Astrocyte (in vitro differentiated cells and primary cell): ENCODE measurements at regions not wholly inside any gene's neighbourhood (a gene's known extent, or its start where the extent isn't known, plus 50 kb on each side); places are given as distances from the start of the nearest gene placed in this dataset.
"Not testable (repeated sequence)": the region's sequence is repeated elsewhere in the genome, so short reads cannot be mapped to it uniquely, and the experiment has no call there.

Experiments
- DNase-seq: peaks from one replicate; pipeline ENCODE4 v3.0.0-alpha.2; 2010; ENCODE audit warnings: low read depth
- FAIRE-seq: peaks from 2 replicates; lab custom pipeline; 2011; peaks lifted over from hg19 to GRCh38; lab: Jason Lieb, UNC
- H2AFZ ChIP-seq: 2 replicates; pipeline ENCODE4 v1.6.0; 2012; ENCODE audit warnings: low read depth, low read length, inconsistent platforms
- H3K27ac ChIP-seq: 2 replicates; pipeline ENCODE4 v1.5.1; 2011; ENCODE audit warnings: low read depth, low read length, inconsistent platforms
- H3K27me3 ChIP-seq: 2 replicates; pipeline ENCODE4 v1.6.0; 2011; ENCODE audit warnings: low read length, inconsistent platforms; ENCODE audit not compliant: insufficient read depth
- H3K36me3 ChIP-seq: 2 replicates; pipeline ENCODE4 v1.5.1; 2011; ENCODE audit warnings: low read length, inconsistent platforms; ENCODE audit not compliant: insufficient read depth
- H3K4me1 ChIP-seq: 2 replicates; pipeline ENCODE4 v1.5.1; 2011; ENCODE audit warnings: low read length, inconsistent platforms; ENCODE audit not compliant: insufficient read depth
- H3K4me2 ChIP-seq: 2 replicates; pipeline ENCODE4 v1.6.0; 2012; ENCODE audit warnings: low read length, inconsistent platforms
- H3K4me3 ChIP-seq: 2 replicates; pipeline ENCODE4 v1.5.1; 2011; ENCODE audit warnings: low read depth, mild to moderate bottlenecking, low read length, inconsistent platforms; ENCODE audit not compliant: insufficient read depth
- H3K79me2 ChIP-seq: 2 replicates; pipeline ENCODE4 v1.6.0; 2012; ENCODE audit warnings: mild to moderate bottlenecking, low read length, inconsistent platforms; ENCODE audit not compliant: insufficient read depth
- H3K9ac ChIP-seq: 2 replicates; pipeline ENCODE4 v1.6.0; 2012; ENCODE audit warnings: mild to moderate bottlenecking, low read length, inconsistent platforms
- H3K9me3 ChIP-seq: 2 replicates; pipeline ENCODE4 v1.5.1; 2012; ENCODE audit warnings: low read depth, mild to moderate bottlenecking, low read length, inconsistent platforms; ENCODE audit not compliant: insufficient read depth
- H4K20me1 ChIP-seq: 2 replicates; pipeline ENCODE4 v1.6.0; 2012; ENCODE audit warnings: low read length, inconsistent platforms; ENCODE audit not compliant: insufficient read depth
- H3K27ac Mint-ChIP-seq: one replicate; pipeline ENCODE4 v1.8.0; 2021; ENCODE audit warnings: mild to moderate bottlenecking, mixed read lengths; ENCODE audit not compliant: unreplicated experiment
- H3K27me3 Mint-ChIP-seq: one replicate; pipeline ENCODE4 v1.8.0; 2021; ENCODE audit warnings: low read depth, mixed read lengths; ENCODE audit not compliant: unreplicated experiment
- H3K36me3 Mint-ChIP-seq: one replicate; pipeline ENCODE4 v1.8.0; 2021; ENCODE audit warnings: low read depth, mixed read lengths; ENCODE audit not compliant: unreplicated experiment
- H3K4me1 Mint-ChIP-seq: one replicate; pipeline ENCODE4 v1.8.0; 2021; ENCODE audit warnings: low read depth, mixed read lengths; ENCODE audit not compliant: unreplicated experiment
- H3K4me3 Mint-ChIP-seq: one replicate; pipeline ENCODE4 v1.8.0; 2021; ENCODE audit warnings: mild to moderate bottlenecking, moderate library complexity, mixed read lengths; ENCODE audit not compliant: unreplicated experiment
- H3K9me3 Mint-ChIP-seq: one replicate; pipeline ENCODE4 v1.8.0; 2021; ENCODE audit warnings: mild to moderate bottlenecking, mixed read lengths; ENCODE audit not compliant: unreplicated experiment
- EZH2 ChIP-seq: IDR thresholded peaks from 2 replicates; pipeline ENCODE4 v1.6.1; 2012; ENCODE audit warnings: mild to moderate bottlenecking, low read length, inconsistent platforms; ENCODE audit not compliant: insufficient read depth
- TF ChIP-seq, protein P1 (sequence below): IDR thresholded peaks from 2 replicates; pipeline ENCODE4 v1.5.1; 2011; ENCODE audit warnings: low read depth, mild to moderate bottlenecking, inconsistent platforms, low read length, moderate library complexity; ENCODE audit not compliant: insufficient read depth

DNA sequence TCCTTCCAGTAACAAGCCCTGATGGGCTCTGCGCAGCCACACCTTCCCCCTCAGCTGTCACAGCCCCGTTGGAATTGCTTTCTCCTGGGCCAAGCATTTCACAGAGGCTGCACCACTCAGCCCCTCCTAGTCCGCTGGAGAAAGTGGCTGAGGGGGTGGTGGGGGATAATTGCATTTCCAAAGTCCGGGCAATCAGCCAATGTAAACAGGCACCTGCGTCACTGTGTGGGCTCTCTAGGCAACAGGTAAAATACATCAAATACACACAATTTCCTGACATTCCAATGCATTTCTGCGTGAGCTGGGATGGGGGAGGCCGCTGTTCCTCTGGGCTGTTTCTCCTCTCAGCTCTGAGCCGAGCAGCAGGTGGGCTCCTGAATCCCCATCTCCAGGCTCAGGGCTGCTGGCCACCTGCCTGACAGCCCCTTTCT is 281.1 kb downstream of the ADGRD1 start:
- not testable (repeated sequence) for H3K4me1 Mint-ChIP-seq, H3K27ac ChIP-seq, H3K36me3 ChIP-seq, FAIRE-seq, H3K9me3 ChIP-seq, H3K4me2 ChIP-seq, H3K4me3 ChIP-seq, H4K20me1 ChIP-seq, H3K4me1 ChIP-seq, H3K4me3 Mint-ChIP-seq, H3K79me2 ChIP-seq, H3K9ac ChIP-seq, H2AFZ ChIP-seq, H3K27ac Mint-ChIP-seq, DNase-seq, H3K9me3 Mint-ChIP-seq, H3K36me3 Mint-ChIP-seq, H3K27me3 ChIP-seq
- peaks cover 11% of the 10 kb centered on the region for H3K27me3 Mint-ChIP-seq

DNA sequence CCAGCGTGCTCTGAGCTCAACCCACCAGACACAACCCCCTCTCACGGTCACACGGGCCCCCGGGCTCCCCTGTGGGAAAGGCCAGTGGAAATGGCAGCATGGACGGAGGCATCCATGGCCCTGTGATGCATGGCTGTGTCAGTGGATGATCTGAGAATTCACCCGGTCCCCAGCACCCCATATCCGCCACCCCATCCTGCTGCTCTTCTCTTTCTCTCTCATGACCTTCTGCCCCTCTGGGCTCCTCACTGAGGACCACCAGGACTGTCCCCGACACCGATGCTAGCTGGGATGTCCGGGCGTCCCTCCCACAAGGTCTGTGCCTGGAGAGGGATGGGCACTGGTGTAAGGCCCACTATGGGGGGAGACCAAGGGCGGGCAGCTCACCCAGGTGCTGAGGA is 282.2 kb downstream of the ADGRD1 start:
- no peak overlapping the region for H3K27ac Mint-ChIP-seq

DNA sequence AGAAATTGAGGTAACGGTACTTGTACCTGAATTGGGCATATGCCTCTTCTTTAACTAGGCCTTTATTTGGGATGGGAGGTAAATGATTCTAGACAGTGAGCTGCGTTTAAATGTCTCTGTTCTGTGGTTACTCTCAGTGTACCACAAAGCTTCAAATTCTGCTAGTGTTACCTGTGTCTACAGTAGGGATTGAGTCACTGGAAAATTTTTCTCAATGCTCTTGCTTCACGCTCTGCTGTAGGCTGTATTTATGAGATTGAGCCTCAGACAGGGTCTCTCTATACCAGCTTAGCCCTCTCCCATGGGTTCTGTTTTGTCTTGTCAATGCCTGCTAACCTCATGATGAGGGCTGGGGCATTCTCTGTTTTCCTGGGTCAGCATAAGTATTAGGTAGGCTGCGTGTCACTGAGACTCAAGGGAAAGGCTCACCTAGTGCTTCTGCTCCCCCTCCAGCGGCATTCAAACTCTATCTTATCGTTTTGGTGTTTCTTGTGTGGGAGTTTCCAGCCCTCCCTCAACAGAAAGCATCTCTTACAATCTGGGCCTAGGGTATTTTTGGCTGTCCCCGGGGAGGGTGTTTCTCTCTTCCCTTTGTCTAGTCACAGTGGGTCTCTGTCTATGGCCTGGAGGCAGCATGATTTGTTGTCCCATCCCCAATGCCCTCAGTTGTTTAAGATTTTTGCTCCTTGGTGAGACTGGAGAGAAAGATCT is 285.8 kb downstream of the ADGRD1 start:
- no peak overlapping the region for H3K4me3 Mint-ChIP-seq
- no peak for FAIRE-seq
- H3K9me3 Mint-ChIP-seq, result peaks cover 3% of the 10 kb centered on the region
- H3K27ac Mint-ChIP-seq, result no peak overlapping the region
- H3K4me3 ChIP-seq, result no peak overlapping the region
- H3K9ac ChIP-seq, result no peak overlapping the region
- H3K36me3 ChIP-seq, result no peaks in the 10 kb centered on the region
- H3K9me3 ChIP-seq, result no peaks in the 10 kb centered on the region
- H3K36me3 Mint-ChIP-seq, result no peaks in the 10 kb centered on the region
- H3K27ac ChIP-seq, result no peak overlapping the region
- H4K20me1 ChIP-seq, result no peaks in the 10 kb centered on the region
- no peaks in the 10 kb centered on the region for H3K4me1 ChIP-seq
- no peak overlapping the region for H3K4me2 ChIP-seq
- no peak overlapping the region for H2AFZ ChIP-seq
- H3K79me2 ChIP-seq, result no peaks in the 10 kb centered on the region
- no peak for DNase-seq
- no peak for TF ChIP-seq EZH2
- TF ChIP-seq, protein P1, sequence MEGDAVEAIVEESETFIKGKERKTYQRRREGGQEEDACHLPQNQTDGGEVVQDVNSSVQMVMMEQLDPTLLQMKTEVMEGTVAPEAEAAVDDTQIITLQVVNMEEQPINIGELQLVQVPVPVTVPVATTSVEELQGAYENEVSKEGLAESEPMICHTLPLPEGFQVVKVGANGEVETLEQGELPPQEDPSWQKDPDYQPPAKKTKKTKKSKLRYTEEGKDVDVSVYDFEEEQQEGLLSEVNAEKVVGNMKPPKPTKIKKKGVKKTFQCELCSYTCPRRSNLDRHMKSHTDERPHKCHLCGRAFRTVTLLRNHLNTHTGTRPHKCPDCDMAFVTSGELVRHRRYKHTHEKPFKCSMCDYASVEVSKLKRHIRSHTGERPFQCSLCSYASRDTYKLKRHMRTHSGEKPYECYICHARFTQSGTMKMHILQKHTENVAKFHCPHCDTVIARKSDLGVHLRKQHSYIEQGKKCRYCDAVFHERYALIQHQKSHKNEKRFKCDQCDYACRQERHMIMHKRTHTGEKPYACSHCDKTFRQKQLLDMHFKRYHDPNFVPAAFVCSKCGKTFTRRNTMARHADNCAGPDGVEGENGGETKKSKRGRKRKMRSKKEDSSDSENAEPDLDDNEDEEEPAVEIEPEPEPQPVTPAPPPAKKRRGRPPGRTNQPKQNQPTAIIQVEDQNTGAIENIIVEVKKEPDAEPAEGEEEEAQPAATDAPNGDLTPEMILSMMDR, result no peak
- H3K27me3 Mint-ChIP-seq, result peaks cover 8% of the 10 kb centered on the region
- no peaks in the 10 kb centered on the region for H3K27me3 ChIP-seq
- no peaks in the 10 kb centered on the region for H3K4me1 Mint-ChIP-seq

More for the DNA sequence above, 282.2 kb downstream of the ADGRD1 start:
- Histone ChIP-seq H4K20me1 (no peaks in the 10 kb centered on the region), H3K4me2 (no peak overlapping the region), H3K9ac (no peak overlapping the region), H2AFZ (no peak overlapping the region), H3K4me3 (no peak overlapping the region), H3K79me2 (no peaks in the 10 kb centered on the region), H3K27me3 (no peaks in the 10 kb centered on the region), H3K9me3 (no peaks in the 10 kb centered on the region), H3K27ac (no peak overlapping the region), H3K4me1 (no peaks in the 10 kb centered on the region), H3K36me3 (no peaks in the 10 kb centered on the region)
- FAIRE-seq, result no peak
- Mint-ChIP-seq H3K27me3 (peaks cover 11% of the 10 kb centered on the region), H3K9me3 (no peaks in the 10 kb centered on the region), H3K4me3 (no peak overlapping the region), H3K4me1 (no peaks in the 10 kb centered on the region), H3K36me3 (peaks cover 2% of the 10 kb centered on the region)
- no peak for TF ChIP-seq EZH2
- TF ChIP-seq, protein P1, result no peak
- DNase-seq, result no peak
